Adrenal gland (tissue), 5 donors: ENCODE measurements at regions not wholly inside any gene's neighbourhood (a gene's known extent, or its start where the extent isn't known, plus 50 kb on each side); places are given as distances from the start of the nearest gene placed in this dataset.

ENCODE experiments used
- CTCF ChIP-seq, 6 experiments: fragments of 450-650 bp in 4 of 6; fragments of 200-600 bp in 2 of 6; sonication (generic) in 1 of 6; IDR thresholded peaks; 1 replicate in 5 of 6; 2 replicates in 1 of 6; pipeline versions ENCODE4 v1.5.1 to v1.8.0; 2016 to 2021; ENCODE audit warnings: antibody characterized with exemption in 6 of 6, mild to moderate bottlenecking in 2 of 6, moderate library complexity in 1 of 6
- POLR2A ChIP-seq, 2 donors: fragments of 450-650 bp; IDR thresholded peaks; one replicate each; pipeline ENCODE4 v1.6.1; 2017; ENCODE audit warnings: antibody characterized with exemption in 2 of 2, mild to moderate bottlenecking in 2 of 2, moderate library complexity in 1 of 2
- donor health status: DM: no; HTN: no; CAD: no.

GRCh38 chr5:40386289-40386688 is 293.4 kb upstream of the PTGER4 start:
- TF ChIP-seq POLR2A (IDR thresholded peaks at IDR 0.05) (no peak), CTCF (IDR thresholded peaks at IDR 0.05) (no peak)
